ENCODE measurements at regions not wholly inside any gene's neighbourhood (a gene's known extent, or its start where the extent isn't known, plus 50 kb on each side); places are given as distances from the start of the nearest gene placed in this dataset.

DNA sequence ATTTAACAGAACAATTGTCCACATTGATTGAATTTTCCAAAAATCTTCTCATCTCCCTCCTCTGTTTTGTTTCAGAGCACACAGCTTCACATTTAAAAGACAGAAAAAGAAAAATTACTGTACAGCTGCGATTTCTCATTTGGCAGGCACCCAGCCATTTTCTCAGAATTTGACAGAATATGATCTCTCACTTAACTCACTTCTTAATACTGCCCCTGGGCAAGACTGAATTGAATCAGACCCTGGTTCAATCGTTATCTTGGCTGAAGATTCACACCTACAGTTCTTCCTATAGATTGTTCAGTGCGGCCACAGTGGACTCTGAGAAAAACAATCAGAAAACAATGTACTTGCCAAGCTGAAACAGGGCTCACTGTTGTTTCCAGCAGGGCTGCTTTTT, 90.2 kb upstream of the LHCGR start:
- TF ChIP-seq CTCF (IDR thresholded peaks at IDR 0.05) (no peak), POLR2AphosphoS5 (IDR thresholded peaks at IDR 0.05; ENCODE audit: low read depth, low read length) (no peak)
- TF ChIP-seq, protein P1, sequence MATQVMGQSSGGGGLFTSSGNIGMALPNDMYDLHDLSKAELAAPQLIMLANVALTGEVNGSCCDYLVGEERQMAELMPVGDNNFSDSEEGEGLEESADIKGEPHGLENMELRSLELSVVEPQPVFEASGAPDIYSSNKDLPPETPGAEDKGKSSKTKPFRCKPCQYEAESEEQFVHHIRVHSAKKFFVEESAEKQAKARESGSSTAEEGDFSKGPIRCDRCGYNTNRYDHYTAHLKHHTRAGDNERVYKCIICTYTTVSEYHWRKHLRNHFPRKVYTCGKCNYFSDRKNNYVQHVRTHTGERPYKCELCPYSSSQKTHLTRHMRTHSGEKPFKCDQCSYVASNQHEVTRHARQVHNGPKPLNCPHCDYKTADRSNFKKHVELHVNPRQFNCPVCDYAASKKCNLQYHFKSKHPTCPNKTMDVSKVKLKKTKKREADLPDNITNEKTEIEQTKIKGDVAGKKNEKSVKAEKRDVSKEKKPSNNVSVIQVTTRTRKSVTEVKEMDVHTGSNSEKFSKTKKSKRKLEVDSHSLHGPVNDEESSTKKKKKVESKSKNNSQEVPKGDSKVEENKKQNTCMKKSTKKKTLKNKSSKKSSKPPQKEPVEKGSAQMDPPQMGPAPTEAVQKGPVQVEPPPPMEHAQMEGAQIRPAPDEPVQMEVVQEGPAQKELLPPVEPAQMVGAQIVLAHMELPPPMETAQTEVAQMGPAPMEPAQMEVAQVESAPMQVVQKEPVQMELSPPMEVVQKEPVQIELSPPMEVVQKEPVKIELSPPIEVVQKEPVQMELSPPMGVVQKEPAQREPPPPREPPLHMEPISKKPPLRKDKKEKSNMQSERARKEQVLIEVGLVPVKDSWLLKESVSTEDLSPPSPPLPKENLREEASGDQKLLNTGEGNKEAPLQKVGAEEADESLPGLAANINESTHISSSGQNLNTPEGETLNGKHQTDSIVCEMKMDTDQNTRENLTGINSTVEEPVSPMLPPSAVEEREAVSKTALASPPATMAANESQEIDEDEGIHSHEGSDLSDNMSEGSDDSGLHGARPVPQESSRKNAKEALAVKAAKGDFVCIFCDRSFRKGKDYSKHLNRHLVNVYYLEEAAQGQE (IDR thresholded peaks at IDR 0.05; ENCODE audit: insufficient read depth in 1 of 2, low read depth in 2 of 2, low read length in 1 of 2), result no peak
